B cell (primary cell): ENCODE measurements at regions not wholly inside any gene's neighbourhood (a gene's known extent, or its start where the extent isn't known, plus 50 kb on each side); places are given as distances from the start of the nearest gene placed in this dataset.

ENCODE experiments used
- CTCF ChIP-seq: fragments of 200-600 bp; IDR thresholded peaks from one replicate; pipeline ENCODE4 v1.8.0; 2022; ENCODE audit warnings: antibody characterized with exemption, mild to moderate bottlenecking
- EZH2 ChIP-seq: IDR thresholded peaks from 2 replicates; pipeline ENCODE4 v1.6.1; 2012; ENCODE audit warnings: borderline replicate concordance, low read depth, mild to moderate bottlenecking, moderate library complexity, low read length; ENCODE audit not compliant: insufficient read depth, poor library complexity, severe bottlenecking

- TF ChIP-seq CTCF (no peak), EZH2 (no peak)
Measured at GRCh38 chr6:15025446-15025845, 220.4 kb upstream of the JARID2 start.
